ENCODE measurements at regions not wholly inside any gene's neighbourhood (a gene's known extent, or its start where the extent isn't known, plus 50 kb on each side); places are given as distances from the start of the nearest gene placed in this dataset.

DNA sequence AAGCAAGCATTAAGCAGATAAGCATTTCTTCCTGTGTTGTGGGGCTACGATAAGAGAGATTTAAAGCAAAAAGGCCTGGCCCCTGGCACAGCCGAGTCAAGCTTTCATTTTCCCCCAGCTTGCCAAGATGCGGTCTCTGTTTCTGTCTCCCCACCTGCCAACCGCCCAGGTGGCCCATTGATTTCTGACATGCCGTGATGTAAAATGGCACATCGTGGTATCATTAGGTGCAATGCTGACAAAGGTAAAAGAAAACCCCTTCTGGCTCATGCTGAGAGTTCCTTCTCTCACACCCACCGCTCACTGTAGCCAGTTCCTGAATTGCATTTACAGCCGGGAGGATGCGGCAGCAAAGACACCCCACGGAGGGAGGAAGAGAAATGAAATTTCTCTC, 62.8 kb downstream of the BOD1L2 start:
- TF ChIP-seq TAF1 (IDR thresholded peaks at IDR 0.05; ENCODE audit: borderline replicate concordance, insufficient read depth, low read length) (no peak), REST (IDR thresholded peaks at IDR 0.05; ENCODE audit: insufficient read depth in 1 of 2, low read depth in 2 of 2, low read length in 2 of 2) (no peak), FOXP2 (optimal IDR thresholded peaks at IDR 0.05; ENCODE audit: borderline replicate concordance, extremely low read depth, extremely low read length, insufficient read depth) (no peak), POLR2AphosphoS5 (IDR thresholded peaks at IDR 0.05; ENCODE audit: low read depth, low read length) (no peak), SIN3A (IDR thresholded peaks at IDR 0.05; ENCODE audit: borderline replicate concordance, insufficient read depth, low read length) (no peak)

DNA sequence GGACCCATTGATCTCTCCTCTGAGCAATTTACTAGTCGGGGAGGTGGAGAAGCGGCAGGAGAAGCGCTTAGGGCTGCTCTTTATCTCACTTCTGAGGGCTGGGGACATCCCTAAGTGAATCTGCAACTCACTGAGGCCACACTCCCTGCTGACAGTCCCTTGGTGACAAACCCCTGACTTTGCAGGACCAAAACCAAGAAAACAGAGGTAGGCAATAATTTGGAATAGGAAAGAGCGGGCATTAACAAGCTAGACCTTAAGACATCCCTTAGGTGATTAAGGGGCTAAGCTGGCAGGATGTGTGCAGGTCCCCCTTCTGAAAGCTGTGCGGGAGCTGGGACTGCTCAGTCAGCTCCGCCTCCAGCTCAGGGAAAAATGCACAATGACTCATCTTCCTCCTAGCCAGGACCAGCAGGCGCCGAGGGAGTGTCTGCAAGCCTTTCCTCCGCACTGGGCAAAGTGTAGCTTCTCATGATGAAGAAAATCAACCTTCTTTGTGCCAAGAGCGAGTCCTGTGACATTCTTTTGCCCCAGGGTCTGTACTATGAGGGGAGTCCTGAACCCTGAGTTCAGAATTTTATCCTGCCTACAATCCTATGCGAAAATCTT, 63.3 kb downstream of the BOD1L2 start:
- TF ChIP-seq SIN3A (IDR thresholded peaks at IDR 0.05; ENCODE audit: borderline replicate concordance, insufficient read depth, low read length): 0 out of 2 replicates have a peak, but pooled peaks have one; percentile 22
- TF ChIP-seq FOXP2 (optimal IDR thresholded peaks at IDR 0.05; ENCODE audit: borderline replicate concordance, extremely low read depth, extremely low read length, insufficient read depth): no peak

DNA sequence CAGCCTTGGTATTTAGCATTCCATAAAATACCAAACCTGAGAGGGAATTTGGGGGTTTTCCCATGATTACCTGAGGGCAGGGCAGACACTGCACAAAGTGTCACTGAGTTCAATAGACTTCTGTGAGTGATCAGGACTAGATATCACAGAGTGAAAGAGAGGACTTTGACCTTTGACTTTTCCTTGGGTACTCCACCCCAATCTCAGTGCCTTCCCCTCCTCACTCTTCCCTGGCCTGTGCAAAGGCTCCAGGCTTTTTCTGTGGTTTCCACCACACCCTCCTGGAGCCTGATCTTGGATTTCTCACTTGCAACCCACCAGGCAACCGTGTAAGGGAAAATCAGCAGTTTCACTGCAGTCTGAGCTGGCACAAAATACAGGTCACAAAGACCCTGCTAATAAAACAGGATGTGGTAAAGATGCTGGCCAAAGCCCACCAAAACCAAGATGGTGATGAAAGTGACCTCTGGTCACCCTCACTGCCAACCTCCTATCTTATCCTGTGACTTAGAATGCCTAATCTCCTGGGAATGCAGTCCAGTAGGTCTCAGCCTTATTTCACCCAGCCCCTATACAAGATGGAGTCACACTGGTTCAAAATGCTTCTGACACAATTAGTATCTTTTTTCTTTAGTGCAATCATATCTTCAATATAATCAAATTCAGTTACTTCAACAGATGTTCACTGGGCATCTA, 64.0 kb downstream of the BOD1L2 start:
- TF ChIP-seq POLR2AphosphoS5 (IDR thresholded peaks at IDR 0.05; ENCODE audit: low read depth, low read length) (no peak), REST (IDR thresholded peaks at IDR 0.05; ENCODE audit: insufficient read depth in 1 of 2, low read depth in 2 of 2, low read length in 2 of 2) (no peak), FOXP2 (optimal IDR thresholded peaks at IDR 0.05; ENCODE audit: borderline replicate concordance, extremely low read depth, extremely low read length, insufficient read depth) (no peak), TAF1 (IDR thresholded peaks at IDR 0.05; ENCODE audit: borderline replicate concordance, insufficient read depth, low read length) (no peak), SIN3A (IDR thresholded peaks at IDR 0.05; ENCODE audit: borderline replicate concordance, insufficient read depth, low read length) (no peak)

- no peak for TF ChIP-seq TAF1 (IDR thresholded peaks at IDR 0.05; ENCODE audit: borderline replicate concordance, insufficient read depth, low read length)
- TF ChIP-seq SIN3A (IDR thresholded peaks at IDR 0.05; ENCODE audit: borderline replicate concordance, insufficient read depth, low read length): no peak
- TF ChIP-seq FOXP2 (optimal IDR thresholded peaks at IDR 0.05; ENCODE audit: borderline replicate concordance, extremely low read depth, extremely low read length, insufficient read depth): no peak
- TF ChIP-seq POLR2AphosphoS5 (IDR thresholded peaks at IDR 0.05; ENCODE audit: low read depth, low read length): no peak
- TF ChIP-seq REST (IDR thresholded peaks at IDR 0.05; ENCODE audit: insufficient read depth in 1 of 2, low read depth in 2 of 2, low read length in 2 of 2): no peak
These were observed 64.5 kb downstream of the BOD1L2 start for GRCh38 chr18:57211412-57211750.

GRCh38 chr18:57211776-57212175, 64.9 kb downstream of the BOD1L2 start:
- no peak for TF ChIP-seq FOXP2 (optimal IDR thresholded peaks at IDR 0.05; ENCODE audit: borderline replicate concordance, extremely low read depth, extremely low read length, insufficient read depth)

- TF ChIP-seq TAF1 (IDR thresholded peaks at IDR 0.05; ENCODE audit: borderline replicate concordance, insufficient read depth, low read length): no peak
- TF ChIP-seq SIN3A (IDR thresholded peaks at IDR 0.05; ENCODE audit: borderline replicate concordance, insufficient read depth, low read length): no peak
- no peak for TF ChIP-seq FOXP2 (optimal IDR thresholded peaks at IDR 0.05; ENCODE audit: borderline replicate concordance, extremely low read depth, extremely low read length, insufficient read depth)
- no peak for TF ChIP-seq POLR2AphosphoS5 (IDR thresholded peaks at IDR 0.05; ENCODE audit: low read depth, low read length)
- TF ChIP-seq REST (IDR thresholded peaks at IDR 0.05; ENCODE audit: insufficient read depth in 1 of 2, low read depth in 2 of 2, low read length in 2 of 2): no peak
These were observed 65.8 kb downstream of the BOD1L2 start for GRCh38 chr18:57212678-57213077.

Data from PFSK-1 (cell line).